NOMO-1 (cell line): ENCODE measurements at regions not wholly inside any gene's neighbourhood (a gene's known extent, or its start where the extent isn't known, plus 50 kb on each side); places are given as distances from the start of the nearest gene placed in this dataset.
A peak's percentile ranks its signal among the peaks of the same experiment; 100 is the strongest.
"Not testable (repeated sequence)": the region's sequence is repeated elsewhere in the genome, so short reads cannot be mapped to it uniquely, and the experiment has no call there.

Experiments
- DNase-seq, 2 experiments: peaks; one replicate each; lab custom pipeline; 2025; ENCODE audit not compliant: unreplicated experiment in 2 of 2; lab: John Stamatoyannopoulos, UW

DNA sequence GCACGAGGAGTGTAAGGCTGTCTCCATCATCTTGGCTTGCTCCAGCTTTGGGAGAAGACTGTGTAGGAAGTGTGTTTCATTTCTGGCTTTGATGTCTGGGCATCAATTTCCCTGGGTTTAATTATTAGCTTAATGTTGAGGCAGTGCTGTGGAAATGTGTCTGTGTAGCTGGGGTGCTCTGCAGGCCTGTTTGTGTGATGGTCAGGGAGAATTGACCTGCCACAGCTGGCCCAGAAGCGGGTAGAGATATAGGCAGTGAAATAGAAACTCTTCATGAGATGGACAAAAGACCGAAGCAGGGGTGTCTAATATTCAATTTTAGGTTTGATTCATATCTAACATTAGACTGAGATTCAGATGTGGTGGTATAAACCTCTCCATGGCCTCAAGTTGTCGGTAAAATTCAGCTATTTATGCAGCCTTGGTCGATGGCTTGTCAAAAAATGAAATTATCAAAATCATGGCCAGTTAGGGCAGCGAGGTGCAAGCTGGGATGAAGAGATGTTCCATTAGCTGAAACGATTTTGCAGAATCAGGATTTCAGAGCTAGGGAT is 95.3 kb upstream of the SNX9 start:
- no peak for DNase-seq

DNA sequence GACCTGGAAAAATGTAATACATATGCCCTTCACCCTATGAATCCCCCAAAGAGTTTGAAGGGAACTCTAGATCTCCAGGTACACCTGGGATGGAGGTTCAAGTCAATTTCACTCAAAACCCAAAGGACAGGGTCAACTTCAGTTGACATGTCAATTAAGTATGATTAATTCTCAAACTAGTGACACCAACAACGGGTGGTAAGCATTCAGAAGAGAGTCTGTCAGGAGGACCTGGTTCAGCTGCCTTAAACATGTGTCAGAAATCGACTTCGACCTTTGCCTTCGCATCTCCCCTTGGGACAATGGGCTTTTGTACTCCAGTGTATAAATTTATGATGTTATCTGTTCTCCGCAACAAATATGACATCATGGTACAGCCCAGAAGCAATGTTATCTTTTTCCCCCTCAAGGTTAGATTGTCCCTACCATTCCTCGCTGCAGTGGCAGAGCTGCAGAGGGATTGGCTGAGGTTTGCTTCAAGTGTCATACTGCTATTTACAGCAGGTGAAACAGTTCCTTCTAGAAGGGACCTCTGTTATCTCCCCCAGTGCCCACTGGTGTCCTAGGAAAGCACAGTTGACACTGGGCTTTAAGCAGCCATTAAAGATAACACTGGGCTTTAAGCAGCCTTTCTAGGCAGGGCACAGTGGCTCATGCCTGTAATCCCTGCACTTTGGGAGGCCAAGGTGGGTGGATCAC is 94.7 kb upstream of the SNX9 start:
- DNase-seq: no peak

DNA sequence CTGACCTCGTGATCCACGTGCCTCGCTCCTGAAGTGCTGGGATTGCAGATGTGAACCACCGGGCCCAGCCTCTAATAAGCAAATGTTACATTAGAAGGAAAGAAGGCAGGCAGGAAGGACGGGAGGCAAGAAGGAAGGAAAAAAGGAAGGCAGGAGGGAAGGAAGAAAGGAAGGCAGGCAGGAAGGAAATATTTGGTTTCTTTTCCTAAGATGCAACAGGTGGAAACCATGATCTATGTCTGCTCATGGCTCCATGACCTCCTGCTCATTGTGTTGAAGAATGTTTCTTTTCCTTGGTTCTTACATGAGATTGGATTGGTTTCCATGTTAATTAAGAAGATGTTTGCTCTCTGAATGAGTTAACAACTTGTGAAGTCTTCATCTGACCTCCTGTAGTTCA is 91.8 kb upstream of the SNX9 start:
- no peak for DNase-seq

DNA sequence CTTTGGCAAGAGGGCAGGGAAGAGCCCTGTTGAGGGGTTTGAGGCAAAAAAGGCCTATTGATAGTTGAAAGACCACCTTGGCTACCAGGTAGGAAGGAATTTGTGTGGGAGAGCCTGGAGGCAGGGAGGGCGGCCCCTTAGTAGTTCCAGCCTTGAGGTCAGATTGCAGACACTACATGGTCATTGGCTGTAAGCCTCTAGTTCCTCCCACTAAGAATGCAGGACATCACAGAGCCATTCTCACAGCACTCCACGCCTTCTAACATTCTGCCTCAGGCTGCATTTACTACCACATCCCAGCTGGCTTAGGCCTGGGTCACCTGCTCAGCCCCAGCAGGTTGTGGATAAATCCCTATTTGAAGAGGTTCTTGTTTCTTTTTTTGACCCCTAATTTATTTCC is 91.0 kb upstream of the SNX9 start:
- no peak for DNase-seq

DNA sequence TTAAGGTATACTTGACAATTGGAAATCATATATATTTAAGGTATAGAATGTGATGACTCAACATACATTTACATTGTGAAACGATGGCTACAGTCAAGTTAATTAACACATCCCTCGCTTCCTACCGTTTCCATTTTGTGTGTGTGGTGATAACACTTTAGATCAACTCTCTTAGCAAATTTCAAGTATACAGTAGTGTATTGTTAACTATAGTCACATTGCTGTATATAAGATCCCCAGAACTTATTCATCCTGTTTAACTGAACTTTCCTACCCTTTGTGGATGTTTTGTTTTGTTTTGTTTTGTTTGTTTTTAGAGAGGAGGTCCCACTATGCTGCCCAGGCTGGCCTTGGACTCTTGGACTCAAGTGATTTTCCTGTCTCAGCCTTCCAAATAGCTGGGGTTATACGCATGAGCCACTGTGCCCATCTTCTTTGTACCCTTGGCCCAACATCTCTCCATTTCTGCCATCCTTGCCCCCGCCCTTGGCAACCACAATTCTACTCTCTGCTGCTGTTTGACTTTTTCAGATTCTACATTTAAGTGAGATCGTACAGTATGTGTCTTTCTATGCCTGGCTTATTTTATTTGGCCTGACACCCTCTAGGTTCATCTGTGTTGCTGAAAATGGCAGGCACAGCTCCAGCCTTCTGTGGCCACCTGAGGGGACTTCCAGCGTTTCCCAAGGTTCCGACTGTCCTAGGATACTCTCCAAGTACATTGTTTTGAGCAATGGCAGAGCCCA is 90.5 kb upstream of the SNX9 start:
- no peak for DNase-seq

DNA sequence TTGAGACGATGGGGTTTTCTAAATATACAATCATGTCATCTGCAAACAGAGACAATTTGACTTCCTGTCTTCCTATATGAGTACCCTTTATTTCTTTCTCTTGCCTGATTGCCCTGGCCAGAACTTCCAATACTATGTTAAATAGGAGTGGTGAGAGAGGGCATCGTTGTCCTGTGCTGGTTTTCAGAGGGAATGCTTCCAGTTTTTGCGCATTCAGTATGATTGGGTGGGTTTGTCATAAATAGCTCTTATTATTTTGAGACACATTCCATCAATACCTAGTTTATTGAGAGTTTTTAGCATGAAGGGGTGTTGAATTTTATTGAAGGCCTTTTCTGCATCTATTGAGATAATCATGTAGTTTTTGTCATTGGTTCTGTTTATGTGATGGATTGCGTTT is 86.5 kb upstream of the SNX9 start:
- not testable (repeated sequence) for DNase-seq

DNA sequence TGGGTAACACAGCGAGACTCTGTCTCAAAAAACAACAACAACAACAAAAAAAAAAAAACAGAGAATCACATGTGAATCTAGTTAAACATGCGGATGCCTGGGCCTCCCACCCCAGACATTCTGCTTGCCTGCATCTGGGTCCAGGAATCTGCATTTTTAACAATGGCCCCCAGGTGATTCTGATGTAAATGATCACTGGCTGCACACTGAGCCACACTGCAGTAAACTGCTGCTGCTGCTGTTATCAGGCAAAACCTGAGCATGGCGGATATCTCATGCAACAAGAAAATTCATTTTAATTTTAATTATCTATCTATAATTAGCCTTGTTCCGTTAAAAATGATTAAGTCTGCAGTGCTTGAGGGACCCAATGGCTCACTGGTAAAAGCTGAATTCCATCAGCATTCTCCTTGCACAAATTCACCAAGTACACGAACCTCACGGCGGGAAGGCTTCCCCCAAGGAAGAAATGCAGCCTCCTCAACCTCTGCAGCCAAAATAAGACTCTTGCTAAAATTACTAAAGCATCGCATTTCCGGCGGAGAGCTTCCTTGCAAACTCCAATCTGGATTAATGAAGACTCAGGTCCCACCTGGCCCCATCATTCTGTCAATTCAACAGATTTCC is 81.6 kb upstream of the SNX9 start:
- DNase-seq: no peak

DNA sequence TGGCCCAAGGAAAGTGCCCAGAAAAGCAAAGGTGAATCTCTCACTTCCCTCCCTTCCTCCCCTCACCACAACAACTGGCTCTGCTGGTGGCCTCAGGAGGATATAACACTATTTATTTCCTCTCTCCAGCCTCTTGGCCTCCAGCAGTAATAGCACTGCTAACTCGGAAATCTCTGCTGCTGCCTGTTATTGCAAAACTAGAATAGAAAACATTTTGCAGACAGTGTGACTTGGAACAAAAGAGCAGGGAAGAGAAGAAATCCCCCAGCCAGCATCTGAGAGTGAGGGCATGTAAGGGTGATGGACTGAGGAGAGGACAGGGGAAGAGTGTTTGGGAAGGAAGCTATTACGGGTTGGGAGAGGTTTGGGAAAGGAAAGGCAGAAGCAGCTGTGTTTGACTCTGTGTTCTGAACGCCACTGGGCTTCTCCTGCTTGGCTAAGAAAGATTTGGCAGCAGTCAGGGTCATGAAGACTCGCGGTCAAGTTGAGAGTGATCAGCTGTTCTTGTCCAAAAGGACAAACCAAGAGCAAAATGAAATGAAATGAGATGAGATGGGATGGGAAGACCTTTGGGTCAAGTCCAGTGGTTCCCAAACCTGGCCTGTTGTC is 81.0 kb upstream of the SNX9 start:
- DNase-seq: no peak

DNA sequence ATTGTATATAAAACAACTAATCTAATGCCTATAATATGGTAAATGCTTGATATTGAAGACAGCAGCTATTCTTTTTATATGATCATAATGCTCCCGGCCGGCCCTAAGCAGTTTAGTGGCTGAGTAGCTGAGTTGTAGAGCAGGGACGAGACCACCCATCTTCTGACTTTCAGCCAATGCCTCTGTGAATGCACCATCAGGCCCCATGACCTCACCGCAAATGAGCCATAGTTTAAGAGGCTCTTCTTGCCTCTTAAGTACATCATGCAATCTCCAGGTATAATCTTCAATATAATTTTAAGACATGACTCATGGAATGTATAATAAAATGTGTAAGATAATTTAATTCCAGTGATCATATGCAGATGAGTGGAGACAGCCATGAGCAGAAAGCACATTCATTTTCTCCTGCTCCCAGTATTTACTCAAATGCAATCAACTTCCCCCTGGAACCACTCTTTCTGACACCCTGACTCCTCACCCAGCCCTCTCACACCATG is 78.9 kb upstream of the SNX9 start:
- no peak for DNase-seq

DNA sequence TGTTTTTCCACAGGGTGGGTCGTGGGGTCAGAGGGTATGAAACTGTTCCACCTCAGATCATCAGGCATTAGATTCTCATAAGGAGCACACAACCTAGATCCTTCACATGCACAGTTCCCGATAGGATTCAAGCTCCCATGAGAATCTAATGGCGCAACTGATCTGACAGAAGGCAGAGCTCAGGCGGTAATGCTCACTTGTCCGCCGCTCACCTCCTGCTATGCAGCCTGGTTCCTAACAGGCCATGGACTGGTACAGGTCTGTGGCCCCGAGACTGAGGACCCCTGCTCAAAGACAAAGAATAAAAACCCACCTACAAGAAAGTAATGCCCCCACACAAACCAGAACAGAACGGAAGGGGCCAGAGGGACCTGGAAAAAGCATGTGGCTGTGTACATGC is 76.1 kb upstream of the SNX9 start:
- DNase-seq: no peak

DNA sequence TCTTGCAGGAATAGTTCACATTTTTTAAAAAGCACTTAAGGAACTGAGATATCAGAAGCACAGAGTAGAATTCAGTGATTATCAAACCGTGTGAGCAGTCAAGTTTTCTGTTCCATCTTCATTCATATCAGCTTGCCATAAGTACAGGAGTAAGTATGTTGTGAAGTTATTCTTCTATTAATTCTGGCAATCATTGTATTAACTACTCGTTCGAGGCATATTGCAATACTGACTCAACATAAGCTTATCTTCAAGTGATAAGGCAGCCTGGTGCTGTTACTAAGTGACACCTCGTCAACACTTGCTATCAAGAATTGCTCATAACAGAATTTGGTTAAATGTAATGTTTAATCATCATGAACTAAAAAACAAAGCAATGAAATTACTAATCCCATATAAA is 75.7 kb upstream of the SNX9 start:
- DNase-seq: no peak

DNA sequence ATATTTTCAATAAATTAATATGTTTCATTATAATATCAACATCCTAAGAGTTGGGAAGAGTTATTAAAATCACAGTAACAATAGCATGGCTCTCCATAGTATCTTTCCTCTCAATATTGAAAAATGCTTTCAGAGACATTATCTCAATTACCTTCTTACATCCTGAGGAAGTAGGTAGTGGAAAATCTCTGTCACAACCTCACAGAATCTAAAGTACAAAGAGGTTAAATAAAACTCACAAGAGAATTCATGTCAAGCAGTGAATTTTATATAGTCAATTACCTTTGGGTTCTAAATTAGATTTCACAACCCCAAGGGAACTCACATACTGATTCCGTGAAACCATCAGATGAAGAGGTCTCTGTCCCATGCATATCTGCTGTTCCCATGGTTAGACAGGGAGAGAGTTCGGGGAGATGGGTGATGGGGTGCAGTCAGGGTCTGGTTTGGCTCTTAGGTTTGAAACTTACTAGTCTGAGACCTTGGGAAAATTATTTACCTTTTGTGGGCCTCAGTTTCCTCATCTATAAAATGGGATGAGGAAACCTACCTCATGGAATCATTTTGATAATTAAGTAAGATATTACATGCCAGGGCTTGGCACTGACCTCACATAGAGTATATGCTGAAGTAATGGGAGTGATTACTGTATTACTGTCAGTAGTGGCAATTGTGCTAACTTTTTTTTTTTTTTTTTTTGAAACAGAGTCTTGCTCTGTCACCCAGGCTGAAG is 74.0 kb upstream of the SNX9 start:
- no peak for DNase-seq

DNA sequence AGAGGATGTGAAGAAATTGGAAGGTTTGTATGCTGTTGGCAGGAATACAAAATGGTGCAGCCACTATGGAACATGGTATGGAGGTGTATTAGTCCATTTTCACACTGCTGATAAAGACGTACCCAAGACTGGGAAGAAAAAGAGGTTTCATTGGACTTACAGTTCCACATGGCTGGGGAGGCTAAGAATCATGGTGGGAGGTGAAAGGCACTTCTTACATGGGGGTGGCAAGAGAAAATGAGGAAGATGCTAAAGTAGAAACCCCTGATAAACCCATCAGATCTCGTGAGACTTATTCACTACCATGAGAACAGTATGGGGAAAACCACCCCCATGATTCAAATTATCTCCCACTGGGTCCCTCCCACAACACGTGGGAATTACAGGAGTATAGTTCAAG is 72.1 kb upstream of the SNX9 start:
- DNase-seq: not testable (repeated sequence)

DNA sequence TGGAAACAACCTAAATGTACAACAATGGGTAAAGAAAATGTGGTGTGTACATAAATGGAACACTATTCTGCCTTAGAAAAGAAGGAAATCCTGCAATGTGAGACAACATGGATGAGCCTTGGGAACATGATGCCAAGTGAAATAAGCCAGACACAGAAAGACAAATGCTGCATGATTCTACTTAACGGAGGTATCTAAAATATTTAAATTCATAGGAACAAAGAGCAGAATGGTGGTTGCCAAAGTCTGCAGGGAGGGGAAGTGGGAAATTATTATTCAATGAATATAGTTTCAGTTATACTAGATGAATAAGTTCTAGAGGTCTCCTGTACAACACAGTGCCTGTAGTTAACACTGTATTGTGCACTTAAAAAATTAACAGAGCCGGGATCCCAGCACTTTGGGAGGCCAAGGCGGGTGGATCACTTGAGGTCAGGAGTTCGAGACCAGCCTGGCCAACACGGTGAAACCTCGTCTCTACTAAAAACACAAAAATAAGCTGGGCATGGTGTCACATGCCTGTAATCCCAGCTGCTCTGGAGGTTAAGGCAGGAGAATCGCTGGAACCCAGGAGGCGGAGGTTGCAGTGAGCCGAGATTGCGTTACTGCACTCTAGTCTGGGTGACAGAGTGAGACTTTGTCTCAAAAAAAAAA is 71.4 kb upstream of the SNX9 start:
- DNase-seq: no peak

DNA sequence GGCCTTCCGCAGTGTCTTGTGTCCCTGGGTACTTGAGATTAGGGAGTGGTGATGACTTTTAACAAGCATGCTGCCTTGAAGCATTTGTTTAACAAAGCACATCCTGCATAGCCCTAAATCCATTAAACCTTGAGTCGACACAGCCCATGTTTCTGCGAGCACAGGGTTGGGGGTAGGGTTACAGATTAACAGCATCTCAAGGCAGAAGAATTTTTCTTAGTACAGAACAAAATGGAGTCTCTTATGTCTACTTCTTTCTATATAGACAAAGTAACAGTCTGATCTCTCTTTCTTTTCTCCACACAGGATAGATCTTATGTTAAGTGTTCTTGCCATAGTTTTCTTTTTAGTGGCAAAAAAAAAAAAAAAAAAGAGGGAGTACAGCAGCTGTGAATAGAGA is 70.2 kb upstream of the SNX9 start:
- not testable (repeated sequence) for DNase-seq

DNA sequence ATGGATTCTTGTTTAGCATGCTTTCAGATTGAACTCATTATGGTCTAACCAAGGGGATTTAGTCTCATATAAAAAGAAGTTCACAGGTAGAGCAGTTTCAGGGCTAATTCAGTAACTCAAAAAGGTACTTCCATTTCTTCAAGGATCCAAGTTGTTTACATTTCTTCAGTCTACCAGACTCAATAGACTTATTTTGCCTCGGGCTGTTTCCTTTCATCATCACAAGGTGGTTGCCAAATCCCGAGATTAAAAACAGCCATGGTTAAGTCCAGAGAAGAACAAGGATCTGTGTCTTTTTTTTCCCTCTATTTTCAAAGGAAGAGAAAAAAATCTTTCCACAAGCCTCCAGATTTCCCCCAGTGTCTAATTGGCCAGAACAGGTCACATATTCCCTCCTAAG is 69.8 kb upstream of the SNX9 start:
- no peak for DNase-seq

DNA sequence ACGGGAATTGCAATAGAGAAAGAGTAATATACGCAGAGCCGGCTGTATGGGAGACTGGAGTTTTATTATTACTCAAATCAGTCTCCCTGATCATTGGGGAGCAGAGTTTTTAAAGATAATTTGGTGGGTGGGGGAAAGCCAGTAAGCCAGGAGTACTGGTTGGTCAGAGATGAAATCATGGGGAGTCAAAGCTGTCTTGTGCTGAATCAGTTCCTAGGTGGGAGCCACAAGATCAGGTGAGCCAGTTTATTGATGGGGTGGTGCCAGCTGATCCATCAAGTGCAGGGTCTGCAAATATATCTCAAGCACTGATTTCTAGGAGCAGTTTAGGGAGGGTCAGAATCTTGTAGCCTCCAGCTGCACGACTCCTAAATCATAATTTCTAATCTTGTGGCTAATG is 69.2 kb upstream of the SNX9 start:
- not testable (repeated sequence) for DNase-seq

DNA sequence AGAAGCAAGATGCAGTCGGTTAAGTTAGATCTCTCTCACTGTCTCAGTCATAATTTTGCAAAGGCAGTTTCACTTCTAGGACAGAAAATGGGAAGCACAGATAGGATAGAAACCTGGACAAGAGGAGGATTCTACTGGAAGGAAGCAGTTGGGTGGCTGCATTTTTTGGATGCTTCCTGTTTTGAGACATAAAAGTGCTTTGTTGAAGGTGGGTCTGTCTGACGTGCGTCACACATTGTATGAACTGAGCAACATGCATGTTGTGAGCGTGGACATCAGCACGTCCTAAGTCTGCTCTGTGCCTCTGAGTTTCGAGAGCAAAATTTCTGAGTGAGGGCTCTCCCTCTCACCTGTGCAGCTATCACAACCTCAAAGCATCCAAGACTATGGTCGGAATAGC is 68.7 kb upstream of the SNX9 start:
- DNase-seq: peak in 1 of 2 experiments; percentile 8

DNA sequence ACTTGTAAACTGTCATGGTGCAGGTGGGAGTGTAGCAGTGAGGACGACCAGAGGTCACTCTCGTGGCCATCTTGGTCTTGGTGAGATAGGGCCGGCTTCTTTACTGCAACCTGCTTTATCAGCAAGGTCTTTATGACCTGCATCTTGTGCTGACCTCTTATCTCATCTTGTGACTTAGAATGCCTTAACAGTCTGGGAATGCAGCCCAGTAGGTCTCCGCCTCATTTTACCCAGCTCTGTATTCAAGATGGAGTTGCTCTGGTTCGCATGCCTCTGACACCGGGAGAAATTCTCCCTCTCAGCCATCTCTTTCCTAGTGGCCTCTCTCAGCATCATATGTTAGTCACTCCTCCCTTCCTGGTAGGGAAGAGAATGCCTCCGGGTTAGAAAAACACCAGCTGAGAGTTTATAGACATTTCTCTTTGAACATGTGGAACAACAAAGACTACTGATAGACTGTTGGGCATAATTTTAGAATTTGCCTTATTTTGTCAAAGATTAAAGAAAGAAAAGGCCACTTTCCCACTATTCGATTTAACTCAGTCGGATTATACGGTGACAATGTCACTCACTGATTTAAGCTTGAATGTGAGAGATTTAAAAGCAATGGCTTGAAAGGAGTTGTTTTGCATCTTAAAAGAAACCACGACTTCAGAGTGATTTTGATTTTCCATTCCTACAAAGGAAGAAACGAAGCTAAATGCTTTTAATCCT is 67.9 kb upstream of the SNX9 start:
- no peak for DNase-seq
